Erythroblast (primary cell): ENCODE measurements at regions not wholly inside any gene's neighbourhood (a gene's known extent, or its start where the extent isn't known, plus 50 kb on each side); places are given as distances from the start of the nearest gene placed in this dataset.

Source experiments
- GATA1 ChIP-seq: IDR thresholded peaks from 2 replicates; pipeline ENCODE4 v1.6.1; 2011; ENCODE audit warnings: low read depth, mild to moderate bottlenecking, control low read depth, low read length, moderate library complexity
- POLR2A ChIP-seq: IDR thresholded peaks from 2 replicates; pipeline ENCODE4 v1.6.1; 2011; ENCODE audit warnings: mild to moderate bottlenecking, low read length

DNA sequence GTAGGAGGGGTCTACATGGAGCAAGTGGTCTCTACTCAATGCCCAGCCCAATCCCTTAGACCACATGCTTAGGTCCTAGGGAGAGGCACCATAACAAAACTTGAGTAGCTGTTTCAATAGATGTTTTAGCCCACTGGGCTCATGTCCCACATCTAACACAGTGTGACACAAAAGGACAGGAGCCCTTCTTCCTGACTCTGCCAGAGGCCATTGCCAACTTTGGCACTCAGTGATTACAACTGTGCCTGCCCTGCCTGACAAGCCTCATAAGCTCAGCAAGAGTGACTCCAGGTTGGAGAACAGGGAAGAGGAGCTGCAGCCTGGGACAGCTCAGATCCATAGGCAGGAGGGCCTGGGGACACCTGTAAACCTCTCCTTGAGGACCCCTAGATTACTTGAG is 230.8 kb downstream of the ENC1 start:
- no peak for TF ChIP-seq POLR2A
- no peak for TF ChIP-seq GATA1
